GM12801 (cell line): ENCODE measurements at regions not wholly inside any gene's neighbourhood (a gene's known extent, or its start where the extent isn't known, plus 50 kb on each side); places are given as distances from the start of the nearest gene placed in this dataset.

Experiments used
- TF ChIP-seq, protein P1 (sequence below): IDR thresholded peaks from one replicate; pipeline ENCODE4 v1.5.1; 2011; ENCODE audit warnings: control low read depth; ENCODE audit not compliant: insufficient read length; ENCODE audit errors: extremely low read depth

- TF ChIP-seq, protein P1, sequence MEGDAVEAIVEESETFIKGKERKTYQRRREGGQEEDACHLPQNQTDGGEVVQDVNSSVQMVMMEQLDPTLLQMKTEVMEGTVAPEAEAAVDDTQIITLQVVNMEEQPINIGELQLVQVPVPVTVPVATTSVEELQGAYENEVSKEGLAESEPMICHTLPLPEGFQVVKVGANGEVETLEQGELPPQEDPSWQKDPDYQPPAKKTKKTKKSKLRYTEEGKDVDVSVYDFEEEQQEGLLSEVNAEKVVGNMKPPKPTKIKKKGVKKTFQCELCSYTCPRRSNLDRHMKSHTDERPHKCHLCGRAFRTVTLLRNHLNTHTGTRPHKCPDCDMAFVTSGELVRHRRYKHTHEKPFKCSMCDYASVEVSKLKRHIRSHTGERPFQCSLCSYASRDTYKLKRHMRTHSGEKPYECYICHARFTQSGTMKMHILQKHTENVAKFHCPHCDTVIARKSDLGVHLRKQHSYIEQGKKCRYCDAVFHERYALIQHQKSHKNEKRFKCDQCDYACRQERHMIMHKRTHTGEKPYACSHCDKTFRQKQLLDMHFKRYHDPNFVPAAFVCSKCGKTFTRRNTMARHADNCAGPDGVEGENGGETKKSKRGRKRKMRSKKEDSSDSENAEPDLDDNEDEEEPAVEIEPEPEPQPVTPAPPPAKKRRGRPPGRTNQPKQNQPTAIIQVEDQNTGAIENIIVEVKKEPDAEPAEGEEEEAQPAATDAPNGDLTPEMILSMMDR: no peak
Observed at GRCh38 chr10:83262434-83262833, 876.9 kb upstream of the GHITM start.

- TF ChIP-seq, protein P1: no peak
Observed at GRCh38 chr10:83272666-83273434, 866.5 kb upstream of the GHITM start.

- TF ChIP-seq, protein P1: no peak
Observed at GRCh38 chr10:83274088-83274487, 865.2 kb upstream of the GHITM start.

- TF ChIP-seq, protein P1: no peak
Observed at GRCh38 chr10:83276971-83277370, 862.3 kb upstream of the GHITM start.

GRCh38 chr10:83283151-83283550 is 856.2 kb upstream of the GHITM start:
- TF ChIP-seq, protein P1: no peak

- TF ChIP-seq, protein P1: no peak
Observed at GRCh38 chr10:83287374-83287773, 851.9 kb upstream of the GHITM start.

- TF ChIP-seq, protein P1: no peak
Observed at GRCh38 chr10:83289373-83289772, 849.9 kb upstream of the GHITM start.
